Gastrocnemius medialis (tissue), 4 donors: ENCODE measurements at regions not wholly inside any gene's neighbourhood (a gene's known extent, or its start where the extent isn't known, plus 50 kb on each side); places are given as distances from the start of the nearest gene placed in this dataset.

Experiments used
- CTCF ChIP-seq, 5 experiments: fragments of 450-650 bp in 3 of 5; fragments of 200-600 bp in 2 of 5; sonication (generic) in 2 of 5; IDR thresholded peaks in 4 of 5; conservative IDR thresholded peaks in 1 of 5; 1 replicate in 4 of 5; 2 replicates in 1 of 5; pipeline ENCODE4 v1.5.1; 2016 to 2019; ENCODE audit warnings: antibody characterized with exemption in 5 of 5, mild to moderate bottlenecking in 3 of 5, moderate library complexity in 3 of 5
- POLR2A ChIP-seq, 2 donors: fragments of 450-650 bp; IDR thresholded peaks; one replicate each; pipeline ENCODE4 v1.6.1; 2017; ENCODE audit warnings: antibody characterized with exemption in 2 of 2, mild to moderate bottlenecking in 2 of 2, moderate library complexity in 2 of 2

GRCh38 chr6:169092375-169092774 is 161.3 kb downstream of the THBS2 start:
- TF ChIP-seq CTCF (IDR thresholded peaks at IDR 0.05 in 4 of 5, conservative IDR thresholded peaks at IDR 0.05 in 1 of 5) (no peak), POLR2A (IDR thresholded peaks at IDR 0.05) (no peak)
